HG03565 (cell line): ENCODE measurements at regions not wholly inside any gene's neighbourhood (a gene's known extent, or its start where the extent isn't known, plus 50 kb on each side); places are given as distances from the start of the nearest gene placed in this dataset.
"Not testable (repeated sequence)": the region's sequence is repeated elsewhere in the genome, so short reads cannot be mapped to it uniquely, and the experiment has no call there.

Experiments used
- ATAC-seq: cut with Tn5 transposase; IDR thresholded peaks from one replicate; pipeline ENCODE4 v1.9.1; 2021; ENCODE audit warnings: mild to moderate bottlenecking, moderate library complexity; ENCODE audit not compliant: unreplicated experiment

- not testable (repeated sequence) for ATAC-seq
Measured at GRCh38 chr1:90219166-90219871, 224.4 kb downstream of the ZNF326 start.

- no peak for ATAC-seq
Measured at GRCh38 chr1:90210633-90211491, 216.0 kb downstream of the ZNF326 start.

- no peak for ATAC-seq
Measured at GRCh38 chr1:90208949-90209348, 214.0 kb downstream of the ZNF326 start.

- no peak for ATAC-seq
Measured at GRCh38 chr1:90206260-90206659, 211.3 kb downstream of the ZNF326 start.

- no peak for ATAC-seq
Measured at GRCh38 chr1:90204780-90205179, 209.9 kb downstream of the ZNF326 start.

- ATAC-seq, result no peak
Measured at GRCh38 chr1:90204023-90204590, 209.2 kb downstream of the ZNF326 start.

GRCh38 chr1:90201467-90202358 lies 206.8 kb downstream of the ZNF326 start:
- ATAC-seq, result no peak

- no peak for ATAC-seq
Measured at GRCh38 chr1:90200646-90201205, 205.8 kb downstream of the ZNF326 start.

GRCh38 chr1:90198616-90199332 lies 203.9 kb downstream of the ZNF326 start:
- ATAC-seq, result no peak

- no peak for ATAC-seq
Measured at GRCh38 chr1:90193116-90193515, 198.2 kb downstream of the ZNF326 start.

- no peak for ATAC-seq
Measured at GRCh38 chr1:90192408-90192807, 197.5 kb downstream of the ZNF326 start.

GRCh38 chr1:90190523-90190922 lies 195.6 kb downstream of the ZNF326 start:
- ATAC-seq, result no peak

- ATAC-seq, result no peak
Measured at GRCh38 chr1:90189889-90190288, 195.0 kb downstream of the ZNF326 start.

- no peak for ATAC-seq
Measured at GRCh38 chr1:90187323-90187585, 192.3 kb downstream of the ZNF326 start.

GRCh38 chr1:90186506-90187322 lies 191.8 kb downstream of the ZNF326 start:
- ATAC-seq, result no peak

- ATAC-seq, result no peak
Measured at GRCh38 chr1:90176530-90176929, 181.6 kb downstream of the ZNF326 start.

- no peak for ATAC-seq
Measured at GRCh38 chr1:90175490-90176167, 180.7 kb downstream of the ZNF326 start.

GRCh38 chr1:90174246-90174645 lies 179.3 kb downstream of the ZNF326 start:
- ATAC-seq, result no peak

GRCh38 chr1:90162216-90162615 lies 167.3 kb downstream of the ZNF326 start:
- no peak for ATAC-seq
